ENCODE measurements at regions not wholly inside any gene's neighbourhood (a gene's known extent, or its start where the extent isn't known, plus 50 kb on each side); places are given as distances from the start of the nearest gene placed in this dataset.

DNA sequence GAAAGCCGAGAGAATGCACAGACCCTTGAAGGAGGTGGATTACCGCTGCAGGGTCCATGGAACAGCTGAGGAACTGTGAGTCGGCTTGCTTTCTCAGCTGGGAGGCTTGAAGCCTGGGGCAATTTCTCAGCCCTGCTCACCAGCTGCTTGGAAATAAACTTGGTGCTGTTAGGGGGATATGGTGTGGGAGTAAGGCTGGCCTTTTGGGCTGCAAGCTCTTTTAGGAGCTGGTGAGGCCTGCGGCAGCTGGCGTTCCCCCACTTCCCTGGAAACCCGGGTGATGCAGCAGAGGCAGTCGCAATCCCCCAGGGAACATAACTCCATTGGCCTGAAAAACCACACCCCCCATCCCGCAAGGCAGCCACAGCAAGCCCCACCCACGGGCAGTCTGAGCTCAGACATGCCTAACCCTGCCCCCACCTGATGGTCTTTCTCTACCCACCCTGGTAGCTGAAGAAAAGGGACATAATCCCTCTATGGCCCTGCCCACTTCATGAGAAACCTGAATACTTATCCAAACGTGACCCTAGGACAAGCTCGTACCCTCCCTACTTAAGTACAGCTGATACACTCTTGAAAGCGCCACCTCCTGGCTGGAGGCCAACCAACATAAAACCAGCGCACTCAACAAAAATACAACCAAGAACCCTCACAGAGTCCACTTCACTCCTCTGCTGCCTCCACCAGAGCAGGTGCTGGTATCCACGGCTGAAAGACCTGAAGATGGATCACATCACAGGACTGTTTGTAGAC, 1995.8 kb downstream of the NCAM2 start:
- TF ChIP-seq, protein P1, sequence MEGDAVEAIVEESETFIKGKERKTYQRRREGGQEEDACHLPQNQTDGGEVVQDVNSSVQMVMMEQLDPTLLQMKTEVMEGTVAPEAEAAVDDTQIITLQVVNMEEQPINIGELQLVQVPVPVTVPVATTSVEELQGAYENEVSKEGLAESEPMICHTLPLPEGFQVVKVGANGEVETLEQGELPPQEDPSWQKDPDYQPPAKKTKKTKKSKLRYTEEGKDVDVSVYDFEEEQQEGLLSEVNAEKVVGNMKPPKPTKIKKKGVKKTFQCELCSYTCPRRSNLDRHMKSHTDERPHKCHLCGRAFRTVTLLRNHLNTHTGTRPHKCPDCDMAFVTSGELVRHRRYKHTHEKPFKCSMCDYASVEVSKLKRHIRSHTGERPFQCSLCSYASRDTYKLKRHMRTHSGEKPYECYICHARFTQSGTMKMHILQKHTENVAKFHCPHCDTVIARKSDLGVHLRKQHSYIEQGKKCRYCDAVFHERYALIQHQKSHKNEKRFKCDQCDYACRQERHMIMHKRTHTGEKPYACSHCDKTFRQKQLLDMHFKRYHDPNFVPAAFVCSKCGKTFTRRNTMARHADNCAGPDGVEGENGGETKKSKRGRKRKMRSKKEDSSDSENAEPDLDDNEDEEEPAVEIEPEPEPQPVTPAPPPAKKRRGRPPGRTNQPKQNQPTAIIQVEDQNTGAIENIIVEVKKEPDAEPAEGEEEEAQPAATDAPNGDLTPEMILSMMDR (IDR thresholded peaks at IDR 0.05) = no peak
- TF ChIP-seq POLR2A (IDR thresholded peaks at IDR 0.05) = no peak

Measured in right lobe of liver (tissue), 4 donors.